Neural cell (in vitro differentiated cells): ENCODE measurements at regions not wholly inside any gene's neighbourhood (a gene's known extent, or its start where the extent isn't known, plus 50 kb on each side); places are given as distances from the start of the nearest gene placed in this dataset.

Experiments
- H2AFZ ChIP-seq: fragments of 200-600, 300-800 bp; sonication (generic), shearing (Covaris generic); 2 replicates; pipeline ENCODE4 v1.6.0; 2014; ENCODE audit warnings: low read depth, mild to moderate bottlenecking, antibody characterized with exemption, low read length, moderate library complexity
- H3F3A ChIP-seq: fragments of 200-600 bp; shearing (Covaris generic); 2 replicates; pipeline ENCODE4 v1.6.1; 2016; ENCODE audit warnings: mild to moderate bottlenecking, moderate library complexity, mixed read lengths, antibody characterized with exemption, low read length; ENCODE audit not compliant: insufficient read depth, poor library complexity, severe bottlenecking
- H3K27ac ChIP-seq: fragments of 200-600, 300-800 bp; sonication (generic), shearing (Covaris generic); 2 replicates; pipeline ENCODE4 v1.5.1; 2014; ENCODE audit warnings: mild to moderate bottlenecking, low read length, moderate library complexity
- H3K27me3 ChIP-seq: fragments of 300-800, 200-600 bp; sonication (generic), shearing (Covaris generic); 2 replicates; pipeline ENCODE4 v1.6.0; 2014; ENCODE audit warnings: mild to moderate bottlenecking, low read depth, low read length, moderate library complexity; ENCODE audit not compliant: insufficient read depth
- H3K36me3 ChIP-seq: fragments of 300-800, 200-600 bp; sonication (generic), shearing (Covaris generic); 2 replicates; pipeline ENCODE4 v1.5.1; 2014; ENCODE audit warnings: mild to moderate bottlenecking, antibody characterized with exemption, low read length, moderate library complexity; ENCODE audit not compliant: insufficient read depth
- H3K4me2 ChIP-seq: fragments of 300-800, 200-600 bp; sonication (generic), shearing (Covaris generic); 2 replicates; pipeline ENCODE4 v1.6.0; 2014; ENCODE audit warnings: mild to moderate bottlenecking, low read length
- H3K4me3 ChIP-seq: fragments of 300-800, 200-600 bp; sonication (generic), shearing (Covaris generic); 2 replicates; pipeline ENCODE4 v1.5.1; 2014; ENCODE audit warnings: mild to moderate bottlenecking, low read length, moderate library complexity
- H3K79me2 ChIP-seq: fragments of 200-600 bp; shearing (Covaris generic); replicated peaks from 2 replicates; pipeline ENCODE4 v1.6.0; 2014; ENCODE audit warnings: mild to moderate bottlenecking, low read length, moderate library complexity; ENCODE audit not compliant: insufficient read depth
- H3K9ac ChIP-seq: fragments of 300-800, 200-600 bp; sonication (generic), shearing (Covaris generic); 2 replicates; pipeline ENCODE4 v1.6.1; 2016; ENCODE audit warnings: mild to moderate bottlenecking, low read length, mixed read lengths
- H3K9me2 ChIP-seq: fragments of 200-600 bp; shearing (Covaris generic); 2 replicates; pipeline ENCODE4 v1.6.1; 2016; ENCODE audit warnings: mild to moderate bottlenecking, low read length, mixed read lengths; ENCODE audit not compliant: insufficient read depth
- H3K9me3 ChIP-seq: fragments of 200-600, 300-800 bp; sonication (generic), shearing (Covaris generic); 2 replicates; pipeline ENCODE4 v1.6.1; 2016; ENCODE audit warnings: mild to moderate bottlenecking, mixed run types, low read length, moderate library complexity, mixed read lengths
- H4K20me1 ChIP-seq: fragments of 200-600 bp; shearing (Covaris generic); 2 replicates; pipeline ENCODE4 v1.6.1; 2016; ENCODE audit warnings: mild to moderate bottlenecking, mixed run types; ENCODE audit not compliant: insufficient read depth
- EP300 ChIP-seq: fragments of 450-650 bp; conservative IDR thresholded peaks from 2 replicates; pipeline ENCODE4 v1.6.1; 2014; ENCODE audit warnings: antibody characterized with exemption, mild to moderate bottlenecking, moderate library complexity; ENCODE audit not compliant: poor library complexity, severe bottlenecking
- EZH2 ChIP-seq: fragments of 200-600, 300-800 bp; shearing (Covaris generic), sonication (generic); IDR thresholded peaks from 2 replicates; pipeline ENCODE4 v1.6.1; 2014; ENCODE audit warnings: antibody characterized with exemption, low read length, borderline replicate concordance, mild to moderate bottlenecking; ENCODE audit not compliant: insufficient read depth, poor library complexity, severe bottlenecking
- MXI1 ChIP-seq: fragments of 450-650 bp; conservative IDR thresholded peaks from 2 replicates; pipeline ENCODE4 v1.6.1; 2014; ENCODE audit warnings: antibody characterized with exemption, mild to moderate bottlenecking; ENCODE audit not compliant: poor library complexity, severe bottlenecking
- POLR2AphosphoS5 ChIP-seq: IDR thresholded peaks from 2 replicates; pipeline ENCODE4 v1.6.1; 2012
- RAD21 ChIP-seq: fragments of 450-650 bp; conservative IDR thresholded peaks from 2 replicates; pipeline ENCODE4 v1.6.1; 2014; ENCODE audit warnings: antibody characterized with exemption, mild to moderate bottlenecking, moderate library complexity
- SMC3 ChIP-seq: fragments of 450-650 bp; conservative IDR thresholded peaks from 2 replicates; pipeline ENCODE4 v1.6.1; 2014; ENCODE audit warnings: antibody characterized with exemption, mild to moderate bottlenecking, moderate library complexity; ENCODE audit not compliant: poor library complexity
- TAF1 ChIP-seq: IDR thresholded peaks from 2 replicates; pipeline ENCODE4 v1.6.1; 2012; ENCODE audit warnings: low read depth
- TF ChIP-seq, protein P1 (sequence below): fragments of 450-650 bp; IDR thresholded peaks from 2 replicates; pipeline ENCODE4 v1.5.1; 2014; ENCODE audit warnings: antibody characterized with exemption, mild to moderate bottlenecking, moderate library complexity; ENCODE audit not compliant: poor library complexity, severe bottlenecking
- TF ChIP-seq, protein P2 (sequence below): IDR thresholded peaks from 2 replicates; pipeline ENCODE4 v1.6.1; 2012; ENCODE audit warnings: borderline replicate concordance

GRCh38 chr13:67961331-67961730 is 731.2 kb upstream of the PCDH9 start:
- Histone ChIP-seq H3K4me3 (no peak overlapping the region), H3F3A (no peaks in the 10 kb centered on the region), H3K9me2 (no peaks in the 10 kb centered on the region), H3K27ac (no peak overlapping the region), H3K27me3 (no peaks in the 10 kb centered on the region), H3K9me3 (no peaks in the 10 kb centered on the region), H4K20me1 (no peaks in the 10 kb centered on the region), H3K36me3 (no peaks in the 10 kb centered on the region), H3K4me2 (no peak overlapping the region), H3K79me2 (no peaks in the 10 kb centered on the region), H3K9ac (no peak overlapping the region), H2AFZ (no peak overlapping the region)
- TF ChIP-seq TAF1, result no peak
- no peak for TF ChIP-seq SMC3
- TF ChIP-seq EZH2, result no peak
- TF ChIP-seq, protein P1, sequence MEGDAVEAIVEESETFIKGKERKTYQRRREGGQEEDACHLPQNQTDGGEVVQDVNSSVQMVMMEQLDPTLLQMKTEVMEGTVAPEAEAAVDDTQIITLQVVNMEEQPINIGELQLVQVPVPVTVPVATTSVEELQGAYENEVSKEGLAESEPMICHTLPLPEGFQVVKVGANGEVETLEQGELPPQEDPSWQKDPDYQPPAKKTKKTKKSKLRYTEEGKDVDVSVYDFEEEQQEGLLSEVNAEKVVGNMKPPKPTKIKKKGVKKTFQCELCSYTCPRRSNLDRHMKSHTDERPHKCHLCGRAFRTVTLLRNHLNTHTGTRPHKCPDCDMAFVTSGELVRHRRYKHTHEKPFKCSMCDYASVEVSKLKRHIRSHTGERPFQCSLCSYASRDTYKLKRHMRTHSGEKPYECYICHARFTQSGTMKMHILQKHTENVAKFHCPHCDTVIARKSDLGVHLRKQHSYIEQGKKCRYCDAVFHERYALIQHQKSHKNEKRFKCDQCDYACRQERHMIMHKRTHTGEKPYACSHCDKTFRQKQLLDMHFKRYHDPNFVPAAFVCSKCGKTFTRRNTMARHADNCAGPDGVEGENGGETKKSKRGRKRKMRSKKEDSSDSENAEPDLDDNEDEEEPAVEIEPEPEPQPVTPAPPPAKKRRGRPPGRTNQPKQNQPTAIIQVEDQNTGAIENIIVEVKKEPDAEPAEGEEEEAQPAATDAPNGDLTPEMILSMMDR, result no peak
- no peak for TF ChIP-seq RAD21
- no peak for TF ChIP-seq EP300

GRCh38 chr13:67951431-67951830 is 721.3 kb upstream of the PCDH9 start:
- H3K79me2 ChIP-seq, result no peaks in the 10 kb centered on the region
- no peak overlapping the region for H2AFZ ChIP-seq
- no peak overlapping the region for H3K27ac ChIP-seq
- TF ChIP-seq EZH2, result no peak
- TF ChIP-seq RAD21, result no peak
- TF ChIP-seq POLR2AphosphoS5, result no peak
- TF ChIP-seq, protein P2, sequence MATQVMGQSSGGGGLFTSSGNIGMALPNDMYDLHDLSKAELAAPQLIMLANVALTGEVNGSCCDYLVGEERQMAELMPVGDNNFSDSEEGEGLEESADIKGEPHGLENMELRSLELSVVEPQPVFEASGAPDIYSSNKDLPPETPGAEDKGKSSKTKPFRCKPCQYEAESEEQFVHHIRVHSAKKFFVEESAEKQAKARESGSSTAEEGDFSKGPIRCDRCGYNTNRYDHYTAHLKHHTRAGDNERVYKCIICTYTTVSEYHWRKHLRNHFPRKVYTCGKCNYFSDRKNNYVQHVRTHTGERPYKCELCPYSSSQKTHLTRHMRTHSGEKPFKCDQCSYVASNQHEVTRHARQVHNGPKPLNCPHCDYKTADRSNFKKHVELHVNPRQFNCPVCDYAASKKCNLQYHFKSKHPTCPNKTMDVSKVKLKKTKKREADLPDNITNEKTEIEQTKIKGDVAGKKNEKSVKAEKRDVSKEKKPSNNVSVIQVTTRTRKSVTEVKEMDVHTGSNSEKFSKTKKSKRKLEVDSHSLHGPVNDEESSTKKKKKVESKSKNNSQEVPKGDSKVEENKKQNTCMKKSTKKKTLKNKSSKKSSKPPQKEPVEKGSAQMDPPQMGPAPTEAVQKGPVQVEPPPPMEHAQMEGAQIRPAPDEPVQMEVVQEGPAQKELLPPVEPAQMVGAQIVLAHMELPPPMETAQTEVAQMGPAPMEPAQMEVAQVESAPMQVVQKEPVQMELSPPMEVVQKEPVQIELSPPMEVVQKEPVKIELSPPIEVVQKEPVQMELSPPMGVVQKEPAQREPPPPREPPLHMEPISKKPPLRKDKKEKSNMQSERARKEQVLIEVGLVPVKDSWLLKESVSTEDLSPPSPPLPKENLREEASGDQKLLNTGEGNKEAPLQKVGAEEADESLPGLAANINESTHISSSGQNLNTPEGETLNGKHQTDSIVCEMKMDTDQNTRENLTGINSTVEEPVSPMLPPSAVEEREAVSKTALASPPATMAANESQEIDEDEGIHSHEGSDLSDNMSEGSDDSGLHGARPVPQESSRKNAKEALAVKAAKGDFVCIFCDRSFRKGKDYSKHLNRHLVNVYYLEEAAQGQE, result no peak
- no peak for TF ChIP-seq TAF1
- no peak for TF ChIP-seq SMC3
- no peak for TF ChIP-seq MXI1
- TF ChIP-seq, protein P1, result no peak
- TF ChIP-seq EP300, result no peak
- no peak overlapping the region for H3K4me2 ChIP-seq
- no peaks in the 10 kb centered on the region for H3F3A ChIP-seq
- H3K9me2 ChIP-seq, result no peaks in the 10 kb centered on the region
- H3K36me3 ChIP-seq, result no peaks in the 10 kb centered on the region
- no peaks in the 10 kb centered on the region for H4K20me1 ChIP-seq
- H3K9me3 ChIP-seq, result no peaks in the 10 kb centered on the region
- H3K27me3 ChIP-seq, result no peaks in the 10 kb centered on the region
- H3K4me3 ChIP-seq, result no peak overlapping the region
- H3K9ac ChIP-seq, result no peak overlapping the region
